OCI-M2 (cell line): ENCODE measurements at regions not wholly inside any gene's neighbourhood (a gene's known extent, or its start where the extent isn't known, plus 50 kb on each side); places are given as distances from the start of the nearest gene placed in this dataset.

Experiments
- DNase-seq: peaks from one replicate; lab custom pipeline; 2025; ENCODE audit not compliant: unreplicated experiment; lab: John Stamatoyannopoulos, UW

DNA sequence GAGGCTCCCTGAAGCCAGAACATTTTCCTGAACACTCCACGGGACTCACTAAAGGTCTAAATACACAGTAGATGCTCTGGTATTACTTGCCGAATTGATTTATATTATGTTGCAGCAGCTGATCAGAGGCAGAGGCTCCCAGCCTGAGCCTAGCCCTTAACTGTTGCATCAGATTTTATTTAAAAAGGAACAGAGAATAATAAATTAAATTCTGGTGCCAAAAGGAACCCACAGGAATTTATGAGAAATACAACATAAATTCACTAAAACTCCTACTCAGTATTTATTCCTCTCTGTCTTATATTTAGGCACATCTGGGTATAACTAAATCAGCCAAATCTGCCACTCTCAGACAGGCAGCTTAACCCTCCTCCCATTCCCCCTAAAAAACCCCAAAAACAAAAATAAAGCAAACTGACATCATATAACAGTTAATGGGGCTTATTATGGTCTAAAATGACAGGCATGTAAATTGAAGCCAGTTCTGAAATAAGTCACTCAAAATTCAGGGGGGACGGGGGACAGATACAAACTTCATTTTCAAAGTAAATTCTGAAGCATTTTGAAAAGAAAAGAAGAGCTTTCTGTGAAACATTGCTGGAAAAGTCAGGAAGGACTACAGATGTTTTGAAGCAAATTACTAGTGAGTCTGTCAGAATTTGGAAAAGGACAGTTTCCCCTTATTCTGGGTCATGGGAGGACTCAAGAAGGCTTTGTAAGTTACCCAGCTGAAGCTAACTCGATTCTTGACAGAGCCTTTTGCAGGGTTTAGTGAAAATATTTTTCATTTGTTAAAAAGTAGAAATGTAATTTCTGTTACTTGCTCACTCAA is 53.8 kb upstream of the CORO2B start:
- DNase-seq = no peak

DNA sequence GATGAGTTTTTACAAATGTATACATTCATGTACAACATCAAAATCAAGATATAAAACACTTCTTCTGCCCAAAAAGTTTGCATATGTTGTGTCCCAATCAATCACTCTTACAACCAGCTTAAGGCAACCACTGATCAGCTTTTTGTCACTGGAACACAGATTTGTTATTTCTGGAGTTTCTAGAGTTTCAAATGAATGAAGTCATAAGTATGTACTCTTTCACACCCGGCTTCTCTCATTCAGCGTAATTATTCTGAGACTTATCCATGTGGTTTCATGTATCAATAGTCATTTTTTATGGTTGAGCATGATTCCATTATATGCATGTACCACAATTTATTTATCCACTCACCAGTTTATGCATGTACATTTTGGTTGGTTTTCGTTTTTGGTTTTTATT is 53.0 kb upstream of the CORO2B start:
- no peak for DNase-seq

DNA sequence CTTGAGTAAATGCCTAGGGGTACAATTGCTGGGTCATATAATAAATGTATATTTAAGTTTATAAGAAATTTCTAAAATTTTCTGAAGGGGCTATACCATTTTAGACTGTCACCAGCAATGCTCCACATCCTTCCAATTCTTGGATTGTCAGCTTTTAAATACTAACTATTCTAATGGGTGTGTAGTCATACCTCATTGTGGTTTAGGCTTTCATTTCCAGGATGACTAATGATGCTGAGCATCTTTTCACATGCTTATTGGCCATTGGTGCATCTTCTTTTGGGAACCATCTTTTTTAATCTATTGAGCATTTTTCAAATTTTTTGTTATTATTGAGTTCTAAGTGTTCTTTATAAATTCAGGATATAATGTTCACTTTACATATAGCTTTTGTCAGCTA is 52.5 kb upstream of the CORO2B start:
- DNase-seq = no peak

DNA sequence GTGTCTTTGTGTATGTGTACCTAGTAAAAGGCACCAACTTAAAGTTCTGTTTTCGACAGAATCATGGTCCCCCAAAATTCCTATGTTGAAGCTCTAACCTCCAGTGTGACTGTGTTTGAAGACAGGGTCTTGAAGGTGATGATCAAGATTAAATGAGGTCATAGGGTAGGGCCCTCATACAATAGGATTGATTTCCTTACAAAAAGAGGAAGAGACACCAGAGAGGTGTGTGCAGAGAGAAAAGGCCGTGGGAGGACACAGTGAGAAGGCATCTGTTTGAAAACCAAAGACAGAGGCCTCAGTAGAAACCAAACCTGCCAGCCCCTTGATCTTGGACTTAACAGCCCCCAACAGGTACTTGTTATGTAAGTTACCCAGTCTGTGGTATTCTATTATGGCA is 52.0 kb upstream of the CORO2B start:
- no peak for DNase-seq

DNA sequence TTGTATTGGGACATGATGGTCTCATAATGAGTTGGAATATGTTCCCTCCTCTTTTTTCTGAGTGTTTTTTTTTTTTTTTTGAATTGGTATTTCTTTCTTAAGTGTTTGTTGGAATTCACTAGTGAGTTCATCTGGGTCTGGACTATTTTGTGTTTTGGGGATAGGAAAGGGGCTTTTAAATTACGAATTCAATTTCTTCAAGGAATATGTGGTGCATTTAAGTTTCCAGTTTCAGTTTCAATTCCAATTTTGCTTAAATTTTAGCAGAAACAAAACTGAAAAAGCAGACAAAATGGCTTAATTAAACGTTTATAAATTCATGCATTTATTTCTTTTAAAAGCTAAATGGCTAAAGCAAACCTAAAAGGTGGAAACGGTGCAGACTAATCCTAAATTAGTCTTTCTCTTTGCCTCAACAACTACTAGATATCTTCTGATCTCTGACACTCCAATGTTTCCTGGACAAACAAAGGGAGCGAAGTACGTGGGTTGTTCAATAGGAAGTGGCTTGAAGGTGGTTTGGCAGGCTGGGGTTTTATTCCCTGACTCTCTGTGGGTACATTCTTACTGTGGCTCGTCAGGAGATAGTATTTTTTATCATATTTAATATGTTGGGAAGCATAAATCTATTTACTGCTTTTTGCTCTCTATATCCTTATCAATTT is 50.0 kb upstream of the CORO2B start:
- no peak for DNase-seq
